Panc1 (cell line): ENCODE measurements at regions not wholly inside any gene's neighbourhood (a gene's known extent, or its start where the extent isn't known, plus 50 kb on each side); places are given as distances from the start of the nearest gene placed in this dataset.

Experiments
- ATAC-seq: fragments of 200-7000 bp; cut with Tn5 transposase; 2 replicates; pipeline ENCODE4 v1.9.1; 2020; ENCODE audit warnings: mild to moderate bottlenecking, moderate library complexity
- BruUV-seq: library from RNA; stranded (reverse); fragments of 400-500 nt; replicated peaks from 2 replicates; lab custom pipeline; 2021; lab: Mats Ljungman, UMichigan
- CTCF ChIA-PET: fragments of 300-600 bp; sonication (Branson Sonifier 250); formaldehyde crosslinking; loops from one replicate; lab custom pipeline; 2022; ENCODE audit warnings: antibody characterized with exemption; lab: Charles Lee
- POLR2A ChIA-PET: fragments of 300-600 bp; sonication (Branson Sonifier 250); formaldehyde crosslinking; loops from one replicate; lab custom pipeline; 2022; ENCODE audit warnings: antibody characterized with exemption; lab: Charles Lee
- DNase-seq: peaks from one replicate; pipeline ENCODE4 v3.0.0-alpha.2; 2010; ENCODE audit warnings: low read depth, low spot score
- H3K27ac ChIP-seq: 2 replicates; pipeline ENCODE4 v1.5.1; 2011; ENCODE audit warnings: mild to moderate bottlenecking, low read length, inconsistent platforms
- H3K27me3 ChIP-seq: fragments of 200-500 bp; sonication (Bioruptor generic); 2 replicates; pipeline ENCODE4 v1.6.0; 2014; ENCODE audit warnings: low read length, inconsistent platforms; ENCODE audit not compliant: control insufficient read depth, insufficient read depth
- H3K36me3 ChIP-seq: fragments of 200-500 bp; sonication (Bioruptor generic); 2 replicates; pipeline ENCODE4 v1.5.1; 2014; ENCODE audit warnings: inconsistent platforms, mild to moderate bottlenecking, low read length, moderate library complexity; ENCODE audit not compliant: control insufficient read depth, insufficient read depth
- H3K4me1 ChIP-seq: 2 replicates; pipeline ENCODE4 v1.5.1; 2011; ENCODE audit warnings: inconsistent platforms, mild to moderate bottlenecking, low read length, moderate library complexity; ENCODE audit not compliant: control insufficient read depth, insufficient read depth
- H3K4me3 ChIP-seq, 2 experiments: 2 replicates each; pipeline ENCODE4 v1.5.1; 2011 to 2012; ENCODE audit warnings: low read depth in 2 of 2, low read length in 2 of 2, mild to moderate bottlenecking in 2 of 2, inconsistent platforms in 1 of 2, moderate library complexity in 1 of 2
- H3K9me3 ChIP-seq: fragments of 200-500 bp; sonication (Bioruptor generic); 2 replicates; pipeline ENCODE4 v1.5.1; 2014; ENCODE audit warnings: low read depth, mild to moderate bottlenecking, inconsistent platforms, low read length, moderate library complexity; ENCODE audit not compliant: control insufficient read depth, insufficient read depth
- POLR2AphosphoS5 ChIP-seq: IDR thresholded peaks from 2 replicates; pipeline ENCODE4 v1.6.1; 2012; ENCODE audit warnings: mild to moderate bottlenecking, low read depth, low read length, moderate library complexity
- REST ChIP-seq, 2 experiments: IDR thresholded peaks; 2 replicates each; pipeline ENCODE4 v1.6.1; 2011 to 2012; ENCODE audit warnings: low read depth in 2 of 2, control low read depth in 1 of 2, low read length in 1 of 2, mild to moderate bottlenecking in 1 of 2, moderate library complexity in 1 of 2; ENCODE audit not compliant: insufficient read depth in 1 of 2
- SIN3A ChIP-seq: IDR thresholded peaks from 2 replicates; pipeline ENCODE4 v1.6.1; 2012; ENCODE audit warnings: low read depth, mild to moderate bottlenecking, low read length, moderate library complexity, borderline replicate concordance; ENCODE audit not compliant: insufficient read depth
- TCF7L2 ChIP-seq: IDR thresholded peaks from 2 replicates; pipeline ENCODE4 v1.6.1; 2011; ENCODE audit warnings: mild to moderate bottlenecking, low read depth, low read length, inconsistent platforms
- in situ Hi-C: cut with HindIII; loops from 2 replicates; pipeline ENCODE4 v1.10.0; 2016; ENCODE audit warnings: low sequenced_read_pairs, low pct_unique_long_range_greater_than_20kb
- intact Hi-C: fragments of 100-400 bp; cut with micrococcal nuclease; formaldehyde crosslinking; loops from one replicate; pipeline ENCODE4 v1.10.0; 2022; ENCODE audit not compliant: unreplicated experiment
- TF ChIP-seq, protein P1 (sequence below): fragments of 450-650 bp; IDR thresholded peaks from 2 replicates; pipeline ENCODE4 v1.5.1; 2017; ENCODE audit warnings: mild to moderate bottlenecking

- no peak for DNase-seq
- in situ Hi-C loops: no loop called here
- H3K36me3 ChIP-seq: no peaks in the 10 kb centered on the region
- TF ChIP-seq TCF7L2: no peak
- TF ChIP-seq, protein P1, sequence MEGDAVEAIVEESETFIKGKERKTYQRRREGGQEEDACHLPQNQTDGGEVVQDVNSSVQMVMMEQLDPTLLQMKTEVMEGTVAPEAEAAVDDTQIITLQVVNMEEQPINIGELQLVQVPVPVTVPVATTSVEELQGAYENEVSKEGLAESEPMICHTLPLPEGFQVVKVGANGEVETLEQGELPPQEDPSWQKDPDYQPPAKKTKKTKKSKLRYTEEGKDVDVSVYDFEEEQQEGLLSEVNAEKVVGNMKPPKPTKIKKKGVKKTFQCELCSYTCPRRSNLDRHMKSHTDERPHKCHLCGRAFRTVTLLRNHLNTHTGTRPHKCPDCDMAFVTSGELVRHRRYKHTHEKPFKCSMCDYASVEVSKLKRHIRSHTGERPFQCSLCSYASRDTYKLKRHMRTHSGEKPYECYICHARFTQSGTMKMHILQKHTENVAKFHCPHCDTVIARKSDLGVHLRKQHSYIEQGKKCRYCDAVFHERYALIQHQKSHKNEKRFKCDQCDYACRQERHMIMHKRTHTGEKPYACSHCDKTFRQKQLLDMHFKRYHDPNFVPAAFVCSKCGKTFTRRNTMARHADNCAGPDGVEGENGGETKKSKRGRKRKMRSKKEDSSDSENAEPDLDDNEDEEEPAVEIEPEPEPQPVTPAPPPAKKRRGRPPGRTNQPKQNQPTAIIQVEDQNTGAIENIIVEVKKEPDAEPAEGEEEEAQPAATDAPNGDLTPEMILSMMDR: no peak
- TF ChIP-seq POLR2AphosphoS5: no peak
- no peak for TF ChIP-seq SIN3A
- no peak for TF ChIP-seq REST (IDR thresholded peaks at IDR 0.05; ENCODE audit: insufficient read depth in 1 of 2, low read depth in 2 of 2, low read length in 1 of 2)
- intact Hi-C loops: no loop called here
- no peaks in the 10 kb centered on the region; the same call in 1 of the 2 replicates for H3K9me3 ChIP-seq
- H3K4me3 ChIP-seq: no peak overlapping the region
- no peaks in the 10 kb centered on the region for H3K27me3 ChIP-seq
- ChIA-PET POLR2A (no interaction called here), CTCF (no interaction called here)
- ATAC-seq: no peak
- H3K27ac ChIP-seq: no peak overlapping the region
- H3K4me1 ChIP-seq: no peaks in the 10 kb centered on the region
- BruUV-seq: no TSS peak
Observed at GRCh38 chr16:17925761-17926160, 410.8 kb downstream of the NPIPA8 start.

DNA sequence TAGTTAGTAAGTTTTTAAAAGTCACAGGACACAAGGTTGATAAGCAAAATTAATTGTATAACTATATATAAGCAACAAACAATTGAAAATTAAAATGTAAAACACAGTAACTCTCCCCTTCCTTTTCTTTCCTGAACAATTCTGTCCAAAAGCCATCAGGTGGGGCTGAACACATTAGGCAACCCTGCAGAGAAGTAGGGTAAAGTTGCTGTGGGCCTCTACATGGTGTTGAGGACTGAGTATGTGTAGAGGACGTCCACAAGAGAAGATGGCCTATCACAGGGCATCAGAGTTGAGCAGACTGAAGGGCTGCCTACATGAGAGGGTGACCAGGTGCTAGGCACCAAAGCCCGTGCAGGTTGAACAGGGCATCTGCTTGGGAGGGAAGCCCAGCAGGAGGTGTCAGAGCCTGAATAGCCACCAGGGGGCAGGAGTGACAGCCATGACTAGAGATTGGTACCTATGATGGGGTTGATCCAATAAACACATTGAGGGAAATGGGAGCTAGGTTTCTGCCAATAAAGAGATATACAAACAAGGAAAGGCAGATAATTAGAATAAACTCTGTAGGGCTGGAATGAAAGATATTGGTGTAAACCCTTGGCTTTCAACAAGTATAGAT lies 415.1 kb downstream of the NPIPA8 start:
- Histone ChIP-seq H3K9me3 (no peaks in the 10 kb centered on the region; the same call in 1 of the 2 replicates), H3K27me3 (no peaks in the 10 kb centered on the region), H3K36me3 (no peaks in the 10 kb centered on the region), H3K27ac (no peak overlapping the region), H3K4me3 (no peak overlapping the region), H3K4me1 (no peaks in the 10 kb centered on the region)
- intact Hi-C loops (no loop called here), in situ Hi-C loops (no loop called here)
- DNase-seq (peak; percentile 12), ATAC-seq (no peak)
- BruUV-seq: no TSS peak
- ChIA-PET POLR2A (no interaction called here), CTCF (no interaction called here)
- TF ChIP-seq REST (IDR thresholded peaks at IDR 0.05; ENCODE audit: insufficient read depth in 1 of 2, low read depth in 2 of 2, low read length in 1 of 2): no peak
- TF ChIP-seq, protein P1: peak; percentile 27
